ENCODE measurements at regions not wholly inside any gene's neighbourhood (a gene's known extent, or its start where the extent isn't known, plus 50 kb on each side); places are given as distances from the start of the nearest gene placed in this dataset.

GRCh38 chr3:162538906-162539305, 1042.3 kb downstream of the OTOL1 start:
- no peaks in the 10 kb centered on the region for H3K27me3 ChIP-seq (replicated peaks; ENCODE audit: control insufficient read depth, insufficient read depth, low read length)
- no peak overlapping the region for H3K4me3 ChIP-seq (replicated peaks; ENCODE audit: low read depth, low read length)
- no peaks in the 10 kb centered on the region for H3K36me3 ChIP-seq (ENCODE audit: control insufficient read depth, insufficient read depth, low read length)
- DNase-seq (ENCODE audit: extremely low read depth, insufficient read length), result no peak
- TF ChIP-seq, protein P1, sequence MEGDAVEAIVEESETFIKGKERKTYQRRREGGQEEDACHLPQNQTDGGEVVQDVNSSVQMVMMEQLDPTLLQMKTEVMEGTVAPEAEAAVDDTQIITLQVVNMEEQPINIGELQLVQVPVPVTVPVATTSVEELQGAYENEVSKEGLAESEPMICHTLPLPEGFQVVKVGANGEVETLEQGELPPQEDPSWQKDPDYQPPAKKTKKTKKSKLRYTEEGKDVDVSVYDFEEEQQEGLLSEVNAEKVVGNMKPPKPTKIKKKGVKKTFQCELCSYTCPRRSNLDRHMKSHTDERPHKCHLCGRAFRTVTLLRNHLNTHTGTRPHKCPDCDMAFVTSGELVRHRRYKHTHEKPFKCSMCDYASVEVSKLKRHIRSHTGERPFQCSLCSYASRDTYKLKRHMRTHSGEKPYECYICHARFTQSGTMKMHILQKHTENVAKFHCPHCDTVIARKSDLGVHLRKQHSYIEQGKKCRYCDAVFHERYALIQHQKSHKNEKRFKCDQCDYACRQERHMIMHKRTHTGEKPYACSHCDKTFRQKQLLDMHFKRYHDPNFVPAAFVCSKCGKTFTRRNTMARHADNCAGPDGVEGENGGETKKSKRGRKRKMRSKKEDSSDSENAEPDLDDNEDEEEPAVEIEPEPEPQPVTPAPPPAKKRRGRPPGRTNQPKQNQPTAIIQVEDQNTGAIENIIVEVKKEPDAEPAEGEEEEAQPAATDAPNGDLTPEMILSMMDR (IDR thresholded peaks at IDR 0.05; ENCODE audit: insufficient read depth, low read length, poor library complexity, severe bottlenecking), result no peak

DNA sequence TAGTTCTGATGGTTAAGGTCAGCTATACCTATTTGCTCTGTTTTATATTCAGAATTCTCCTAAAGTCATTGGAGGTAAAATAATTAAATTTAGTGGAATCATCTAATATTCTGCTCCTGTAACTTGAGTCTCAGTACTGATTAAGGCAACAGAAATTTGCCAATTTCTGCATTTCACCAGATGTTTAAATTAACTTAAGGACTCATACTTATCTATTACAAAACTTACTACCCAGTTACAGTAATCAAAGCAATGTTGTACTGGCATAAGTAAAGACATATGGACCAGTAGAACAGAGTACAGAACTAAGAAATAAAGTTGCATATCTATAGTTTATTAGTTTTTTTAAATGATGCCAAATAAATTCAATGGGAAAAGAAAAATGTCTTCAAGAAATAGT, 1043.8 kb downstream of the OTOL1 start:
- TF ChIP-seq, protein P1 (IDR thresholded peaks at IDR 0.05; ENCODE audit: insufficient read depth, low read length, poor library complexity, severe bottlenecking), result no peak
- Histone ChIP-seq H3K4me3 (replicated peaks; ENCODE audit: low read depth, low read length) (no peak overlapping the region), H3K27me3 (replicated peaks; ENCODE audit: control insufficient read depth, insufficient read depth, low read length) (no peaks in the 10 kb centered on the region), H3K36me3 (ENCODE audit: control insufficient read depth, insufficient read depth, low read length) (no peaks in the 10 kb centered on the region)
- DNase-seq (ENCODE audit: extremely low read depth, insufficient read length), result no peak

DNA sequence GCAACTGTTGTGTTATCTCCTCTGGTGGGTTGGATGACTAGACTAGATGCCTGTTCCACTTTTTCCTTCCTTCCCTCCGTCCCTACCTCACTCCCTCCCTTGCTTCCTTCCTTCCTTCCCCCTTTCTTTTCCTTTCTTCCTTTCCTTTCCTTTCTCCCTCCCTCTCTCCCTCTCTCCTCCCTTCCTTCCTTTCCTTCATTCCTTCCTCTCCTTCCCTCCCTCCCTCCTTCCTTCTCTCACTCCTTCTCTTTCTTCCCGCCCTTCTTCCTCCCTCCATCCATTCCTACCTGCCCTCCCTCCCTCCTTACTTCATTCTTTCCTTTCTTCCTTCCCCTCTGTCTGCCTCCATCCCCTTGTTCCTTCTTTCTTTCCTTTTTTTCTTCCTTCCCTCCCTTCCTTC, 1045.3 kb downstream of the OTOL1 start:
- no peak for DNase-seq (ENCODE audit: extremely low read depth, insufficient read length)
- TF ChIP-seq, protein P1 (IDR thresholded peaks at IDR 0.05; ENCODE audit: insufficient read depth, low read length, poor library complexity, severe bottlenecking), result no peak
- H3K27me3 ChIP-seq (replicated peaks; ENCODE audit: control insufficient read depth, insufficient read depth, low read length), result no peaks in the 10 kb centered on the region
- H3K36me3 ChIP-seq (ENCODE audit: control insufficient read depth, insufficient read depth, low read length), result no peaks in the 10 kb centered on the region
- no peak overlapping the region for H3K4me3 ChIP-seq (replicated peaks; ENCODE audit: low read depth, low read length)

- Histone ChIP-seq H3K4me3 (replicated peaks; ENCODE audit: low read depth, low read length) (no peak overlapping the region), H3K27me3 (replicated peaks; ENCODE audit: control insufficient read depth, insufficient read depth, low read length) (no peaks in the 10 kb centered on the region), H3K36me3 (ENCODE audit: control insufficient read depth, insufficient read depth, low read length) (no peaks in the 10 kb centered on the region)
- no peak for DNase-seq (ENCODE audit: extremely low read depth, insufficient read length)
- TF ChIP-seq, protein P1 (IDR thresholded peaks at IDR 0.05; ENCODE audit: insufficient read depth, low read length, poor library complexity, severe bottlenecking), result no peak
Measured at GRCh38 chr3:162544246-162544645, 1047.6 kb downstream of the OTOL1 start.

- H3K27me3 ChIP-seq (replicated peaks; ENCODE audit: control insufficient read depth, insufficient read depth, low read length), result no peaks in the 10 kb centered on the region
- DNase-seq (ENCODE audit: extremely low read depth, insufficient read length), result no peak
- TF ChIP-seq, protein P1 (IDR thresholded peaks at IDR 0.05; ENCODE audit: insufficient read depth, low read length, poor library complexity, severe bottlenecking), result no peak
- no peaks in the 10 kb centered on the region for H3K36me3 ChIP-seq (ENCODE audit: control insufficient read depth, insufficient read depth, low read length)
- H3K4me3 ChIP-seq (replicated peaks; ENCODE audit: low read depth, low read length), result no peak overlapping the region
Measured at GRCh38 chr3:162546910-162547309, 1050.3 kb downstream of the OTOL1 start.

- Histone ChIP-seq H3K27me3 (replicated peaks; ENCODE audit: control insufficient read depth, insufficient read depth, low read length) (no peaks in the 10 kb centered on the region), H3K36me3 (ENCODE audit: control insufficient read depth, insufficient read depth, low read length) (no peaks in the 10 kb centered on the region), H3K4me3 (replicated peaks; ENCODE audit: low read depth, low read length) (no peak overlapping the region)
- no peak for DNase-seq (ENCODE audit: extremely low read depth, insufficient read length)
- TF ChIP-seq, protein P1 (IDR thresholded peaks at IDR 0.05; ENCODE audit: insufficient read depth, low read length, poor library complexity, severe bottlenecking), result no peak
Measured at GRCh38 chr3:162547321-162547720, 1050.7 kb downstream of the OTOL1 start.
